Activated naive CD8-positive, alpha-beta T cell treated with anti-CD3 and anti-CD28 coated beads, Interleukin-2, amount 50 U/mL, for 24 hours (primary cell): ENCODE measurements at regions not wholly inside any gene's neighbourhood (a gene's known extent, or its start where the extent isn't known, plus 50 kb on each side); places are given as distances from the start of the nearest gene placed in this dataset.

Source experiments
- ATAC-seq: fragments of 150-1000 bp; cut with Tn5 transposase; one replicate; pipeline ENCODE4 v1.10.0; 2021
- DNase-seq: peaks from one replicate; pipeline ENCODE4 v3.0.0; 2021
- H3K27ac Mint-ChIP-seq: one replicate; pipeline ENCODE4 v1.8.0; 2021; ENCODE audit warnings: mild to moderate bottlenecking, mixed read lengths
- H3K27me3 Mint-ChIP-seq: one replicate; pipeline ENCODE4 v1.8.0; 2021; ENCODE audit warnings: mixed read lengths
- H3K36me3 Mint-ChIP-seq: one replicate; pipeline ENCODE4 v1.8.0; 2021; ENCODE audit warnings: low read depth, mixed read lengths
- H3K4me1 Mint-ChIP-seq: one replicate; pipeline ENCODE4 v1.8.0; 2021; ENCODE audit warnings: mixed read lengths
- H3K4me3 Mint-ChIP-seq: one replicate; pipeline ENCODE4 v1.8.0; 2021; ENCODE audit warnings: mild to moderate bottlenecking, moderate library complexity, mixed read lengths
- H3K9me3 Mint-ChIP-seq: one replicate; pipeline ENCODE4 v1.8.0; 2021; ENCODE audit warnings: mixed read lengths

- Mint-ChIP-seq H3K9me3 (no peaks in the 10 kb centered on the region), H3K4me1 (no peaks in the 10 kb centered on the region), H3K27me3 (peaks cover 8% of the 10 kb centered on the region), H3K36me3 (no peaks in the 10 kb centered on the region), H3K27ac (no peak overlapping the region), H3K4me3 (no peak overlapping the region)
- ATAC-seq: no peak
- DNase-seq: no peak
Measured at GRCh38 chr1:17891205-17892110, 136.3 kb downstream of the ACTL8 start.

- Mint-ChIP-seq H3K36me3 (no peaks in the 10 kb centered on the region), H3K27me3 (peaks cover 12% of the 10 kb centered on the region), H3K4me3 (no peak overlapping the region), H3K27ac (no peak overlapping the region), H3K4me1 (no peaks in the 10 kb centered on the region), H3K9me3 (no peaks in the 10 kb centered on the region)
- ATAC-seq: no peak
- no peak for DNase-seq
Measured at GRCh38 chr1:17892225-17892624, 137.1 kb downstream of the ACTL8 start.

- H3K27me3 Mint-ChIP-seq: peaks cover 12% of the 10 kb centered on the region
- no peaks in the 10 kb centered on the region for H3K4me1 Mint-ChIP-seq
- H3K4me3 Mint-ChIP-seq: no peak overlapping the region
- H3K9me3 Mint-ChIP-seq: no peaks in the 10 kb centered on the region
- H3K36me3 Mint-ChIP-seq: no peaks in the 10 kb centered on the region
- ATAC-seq: no peak
- H3K27ac Mint-ChIP-seq: no peak overlapping the region
- no peak for DNase-seq
Measured at GRCh38 chr1:17892851-17893250, 137.7 kb downstream of the ACTL8 start.

GRCh38 chr1:17893891-17894631 is 138.9 kb downstream of the ACTL8 start:
- no peak overlapping the region for H3K27ac Mint-ChIP-seq
- H3K36me3 Mint-ChIP-seq: no peaks in the 10 kb centered on the region
- no peaks in the 10 kb centered on the region for H3K4me1 Mint-ChIP-seq
- ATAC-seq: no peak
- no peak for DNase-seq
- H3K27me3 Mint-ChIP-seq: peaks cover 23% of the 10 kb centered on the region
- H3K9me3 Mint-ChIP-seq: no peaks in the 10 kb centered on the region
- no peak overlapping the region for H3K4me3 Mint-ChIP-seq

- Mint-ChIP-seq H3K27ac (no peak overlapping the region), H3K9me3 (no peaks in the 10 kb centered on the region), H3K4me1 (no peaks in the 10 kb centered on the region), H3K36me3 (no peaks in the 10 kb centered on the region), H3K27me3 (peaks cover 24% of the 10 kb centered on the region), H3K4me3 (no peak overlapping the region)
- ATAC-seq (no peak), DNase-seq (no peak)
Measured at GRCh38 chr1:17895401-17895800, 140.3 kb downstream of the ACTL8 start.

- Mint-ChIP-seq H3K36me3 (no peaks in the 10 kb centered on the region), H3K27ac (no peak overlapping the region), H3K27me3 (peaks cover 22% of the 10 kb centered on the region), H3K9me3 (no peaks in the 10 kb centered on the region), H3K4me1 (no peaks in the 10 kb centered on the region), H3K4me3 (no peak overlapping the region)
- ATAC-seq: no peak
- no peak for DNase-seq
Measured at GRCh38 chr1:17895986-17896385, 140.9 kb downstream of the ACTL8 start.

- ATAC-seq (no peak), DNase-seq (no peak)
- Mint-ChIP-seq H3K4me1 (no peaks in the 10 kb centered on the region), H3K27me3 (peaks cover 18% of the 10 kb centered on the region), H3K36me3 (no peaks in the 10 kb centered on the region), H3K4me3 (no peak overlapping the region), H3K27ac (no peak overlapping the region), H3K9me3 (no peaks in the 10 kb centered on the region)
Measured at GRCh38 chr1:17903386-17903785, 148.3 kb downstream of the ACTL8 start.

GRCh38 chr1:17904290-17904689 is 149.2 kb downstream of the ACTL8 start:
- ATAC-seq: no peak
- Mint-ChIP-seq H3K27ac (no peak overlapping the region), H3K4me1 (no peaks in the 10 kb centered on the region), H3K9me3 (no peaks in the 10 kb centered on the region), H3K27me3 (peaks cover 15% of the 10 kb centered on the region), H3K36me3 (no peaks in the 10 kb centered on the region), H3K4me3 (no peak overlapping the region)
- DNase-seq: no peak

GRCh38 chr1:17907999-17908398 is 152.9 kb downstream of the ACTL8 start:
- Mint-ChIP-seq H3K4me1 (no peaks in the 10 kb centered on the region), H3K9me3 (no peaks in the 10 kb centered on the region), H3K27me3 (peaks cover 21% of the 10 kb centered on the region), H3K27ac (no peak overlapping the region), H3K4me3 (no peak overlapping the region), H3K36me3 (no peaks in the 10 kb centered on the region)
- DNase-seq (no peak), ATAC-seq (no peak)

GRCh38 chr1:17908945-17909344 is 153.8 kb downstream of the ACTL8 start:
- H3K27me3 Mint-ChIP-seq: peaks cover 24% of the 10 kb centered on the region
- H3K36me3 Mint-ChIP-seq: no peaks in the 10 kb centered on the region
- DNase-seq: no peak
- no peaks in the 10 kb centered on the region for H3K9me3 Mint-ChIP-seq
- H3K4me1 Mint-ChIP-seq: no peaks in the 10 kb centered on the region
- no peak overlapping the region for H3K27ac Mint-ChIP-seq
- H3K4me3 Mint-ChIP-seq: no peak overlapping the region
- ATAC-seq: no peak

GRCh38 chr1:17909634-17910033 is 154.5 kb downstream of the ACTL8 start:
- Mint-ChIP-seq H3K4me1 (no peaks in the 10 kb centered on the region), H3K27ac (no peak overlapping the region), H3K36me3 (no peaks in the 10 kb centered on the region), H3K4me3 (no peak overlapping the region), H3K27me3 (peaks cover 26% of the 10 kb centered on the region), H3K9me3 (no peaks in the 10 kb centered on the region)
- DNase-seq (no peak), ATAC-seq (no peak)

GRCh38 chr1:17911791-17912190 is 156.7 kb downstream of the ACTL8 start:
- no peak for ATAC-seq
- no peak overlapping the region for H3K4me3 Mint-ChIP-seq

GRCh38 chr1:17912491-17912890 is 157.4 kb downstream of the ACTL8 start:
- peaks cover 30% of the 10 kb centered on the region for H3K27me3 Mint-ChIP-seq
- no peak overlapping the region for H3K4me3 Mint-ChIP-seq
- H3K27ac Mint-ChIP-seq: no peak overlapping the region
- no peak for ATAC-seq
- no peaks in the 10 kb centered on the region for H3K9me3 Mint-ChIP-seq
- H3K4me1 Mint-ChIP-seq: no peaks in the 10 kb centered on the region
- DNase-seq: no peak
- no peaks in the 10 kb centered on the region for H3K36me3 Mint-ChIP-seq

More at GRCh38 chr1:17911791-17912190, 156.7 kb downstream of the ACTL8 start:
- H3K36me3 Mint-ChIP-seq: no peaks in the 10 kb centered on the region
- peaks cover 31% of the 10 kb centered on the region for H3K27me3 Mint-ChIP-seq
- H3K27ac Mint-ChIP-seq: no peak overlapping the region
- no peak for DNase-seq
- no peaks in the 10 kb centered on the region for H3K9me3 Mint-ChIP-seq
- H3K4me1 Mint-ChIP-seq: no peaks in the 10 kb centered on the region

- Mint-ChIP-seq H3K4me1 (no peaks in the 10 kb centered on the region), H3K4me3 (no peak overlapping the region), H3K9me3 (no peaks in the 10 kb centered on the region), H3K27me3 (peaks cover 30% of the 10 kb centered on the region), H3K36me3 (no peaks in the 10 kb centered on the region), H3K27ac (no peak overlapping the region)
- ATAC-seq (no peak), DNase-seq (no peak)
Measured at GRCh38 chr1:17913326-17914115, 158.4 kb downstream of the ACTL8 start.
